ENCODE measurements at regions not wholly inside any gene's neighbourhood (a gene's known extent, or its start where the extent isn't known, plus 50 kb on each side); places are given as distances from the start of the nearest gene placed in this dataset.

GRCh38 chr7:46685051-46685450, 764.0 kb upstream of the IGFBP3 start:
- TF ChIP-seq CTCF (IDR thresholded peaks at IDR 0.05) (no peak), POLR2A (IDR thresholded peaks at IDR 0.05) (no peak)

Measured in thyroid gland (tissue), 4 donors.